Uterus (tissue), 3 donors: ENCODE measurements at regions not wholly inside any gene's neighbourhood (a gene's known extent, or its start where the extent isn't known, plus 50 kb on each side); places are given as distances from the start of the nearest gene placed in this dataset.
"Not testable (repeated sequence)": the region's sequence is repeated elsewhere in the genome, so short reads cannot be mapped to it uniquely, and the experiment has no call there.

ENCODE experiments used
- DNase-seq, 2 donors: peaks; one replicate each; pipeline ENCODE4 v3.0.0-alpha.2; 2019 to 2020
- H3K27ac ChIP-seq, 2 donors: fragments of 200-600 bp; sonication (generic); 1 replicate in 1 of 2; 2 replicates in 1 of 2; pipeline ENCODE4 v1.5.1; 2016 to 2018
- H3K27me3 ChIP-seq, 2 donors: fragments of 200-600 bp; sonication (generic); one replicate each; pipeline ENCODE4 v1.5.1; 2018 to 2019; ENCODE audit warnings: control low read depth in 1 of 2
- H3K36me3 ChIP-seq, 2 donors: fragments of 200-600 bp; sonication (generic); one replicate each; pipeline ENCODE4 v1.5.1; 2019; ENCODE audit warnings: control low read depth in 1 of 2
- H3K4me1 ChIP-seq, 2 donors: fragments of 200-600 bp; sonication (generic); one replicate each; pipeline ENCODE4 v1.5.1; 2018 to 2019; ENCODE audit warnings: control low read depth in 1 of 2
- H3K4me3 ChIP-seq, 2 donors: fragments of 200-600 bp; sonication (generic); 1 replicate in 1 of 2; 2 replicates in 1 of 2; pipeline ENCODE4 v1.5.1; 2018 to 2019; ENCODE audit warnings: mild to moderate bottlenecking in 1 of 2
- H3K9me3 ChIP-seq, 2 donors: fragments of 200-600 bp; sonication (generic); one replicate each; pipeline ENCODE4 v1.5.1; 2019; ENCODE audit warnings: control low read depth in 1 of 2
- CTCF ChIP-seq, 4 experiments: fragments of 200-600 bp in 2 of 4; fragments of 450-650 bp in 2 of 4; sonication (generic) in 2 of 4; IDR thresholded peaks; one replicate each; pipeline ENCODE4 v1.5.1; 2016 to 2019; ENCODE audit warnings: antibody characterized with exemption in 4 of 4, mild to moderate bottlenecking in 2 of 4, moderate library complexity in 1 of 4
- POLR2A ChIP-seq, 2 donors: fragments of 450-650 bp; IDR thresholded peaks; one replicate each; pipeline ENCODE4 v1.6.1; 2016; ENCODE audit warnings: antibody characterized with exemption in 2 of 2, mild to moderate bottlenecking in 1 of 2, moderate library complexity in 1 of 2
- intact Hi-C: fragments of 100-400 bp; cut with DNase I; formaldehyde crosslinking; loops from one replicate; pipeline ENCODE4 v1.15.1; 2023; ENCODE audit warnings: low total_unique reads
- donor health status: DM: yes; HTN: yes; CAD: no.

GRCh38 chr13:87244256-87244890, 426.8 kb upstream of the SLITRK5 start:
- Histone ChIP-seq H3K9me3 (no peaks in the 10 kb centered on the region), H3K4me1 (no peaks in the 10 kb centered on the region), H3K4me3 (no peak overlapping the region), H3K36me3 (no peaks in the 10 kb centered on the region), H3K27me3 (peaks cover 0 to 7% of the 10 kb centered on the region in 2 donors), H3K27ac (no peak overlapping the region)
- intact Hi-C loops = no loop called here
- TF ChIP-seq POLR2A (IDR thresholded peaks at IDR 0.05) = no peak
- TF ChIP-seq CTCF (IDR thresholded peaks at IDR 0.05) = no peak
- no peak for DNase-seq

- H3K4me1 ChIP-seq, intact Hi-C loops, H3K36me3 ChIP-seq, H3K9me3 ChIP-seq, H3K4me3 ChIP-seq, H3K27ac ChIP-seq, H3K27me3 ChIP-seq, DNase-seq: not testable (repeated sequence)
Measured at GRCh38 chr13:87249847-87250246, 421.3 kb upstream of the SLITRK5 start.

GRCh38 chr13:87255394-87255793, 415.8 kb upstream of the SLITRK5 start:
- no peak overlapping the region for H3K27ac ChIP-seq
- no peaks in the 10 kb centered on the region for H3K36me3 ChIP-seq
- no peaks in the 10 kb centered on the region for H3K9me3 ChIP-seq
- intact Hi-C loops = no loop called here
- no peaks in the 10 kb centered on the region for H3K4me1 ChIP-seq
- peaks cover 0 to 4% of the 10 kb centered on the region in 2 donors for H3K27me3 ChIP-seq
- TF ChIP-seq CTCF (IDR thresholded peaks at IDR 0.05) (no peak), POLR2A (IDR thresholded peaks at IDR 0.05) (no peak)
- no peak for DNase-seq
- no peak overlapping the region for H3K4me3 ChIP-seq

GRCh38 chr13:87259479-87260083, 411.6 kb upstream of the SLITRK5 start:
- no peaks in the 10 kb centered on the region for H3K36me3 ChIP-seq
- no peak overlapping the region for H3K27ac ChIP-seq
- no peak overlapping the region for H3K4me3 ChIP-seq
- no peaks in the 10 kb centered on the region for H3K4me1 ChIP-seq
- no peak for TF ChIP-seq POLR2A (IDR thresholded peaks at IDR 0.05)
- no peak for TF ChIP-seq CTCF (IDR thresholded peaks at IDR 0.05)
- H3K27me3 ChIP-seq = no peaks in the 10 kb centered on the region
- no peak for DNase-seq
- no peaks in the 10 kb centered on the region for H3K9me3 ChIP-seq
- intact Hi-C loops = no loop called here

- intact Hi-C loops = no loop called here
- Histone ChIP-seq H3K4me1 (no peaks in the 10 kb centered on the region), H3K36me3 (no peaks in the 10 kb centered on the region), H3K27me3 (no peaks in the 10 kb centered on the region), H3K4me3 (no peak overlapping the region), H3K9me3 (no peaks in the 10 kb centered on the region), H3K27ac (no peak overlapping the region)
- no peak for DNase-seq
- TF ChIP-seq POLR2A (IDR thresholded peaks at IDR 0.05) (no peak), CTCF (IDR thresholded peaks at IDR 0.05) (no peak)
Measured at GRCh38 chr13:87274209-87274819, 396.9 kb upstream of the SLITRK5 start.
